ENCODE measurements at regions not wholly inside any gene's neighbourhood (a gene's known extent, or its start where the extent isn't known, plus 50 kb on each side); places are given as distances from the start of the nearest gene placed in this dataset.

DNA sequence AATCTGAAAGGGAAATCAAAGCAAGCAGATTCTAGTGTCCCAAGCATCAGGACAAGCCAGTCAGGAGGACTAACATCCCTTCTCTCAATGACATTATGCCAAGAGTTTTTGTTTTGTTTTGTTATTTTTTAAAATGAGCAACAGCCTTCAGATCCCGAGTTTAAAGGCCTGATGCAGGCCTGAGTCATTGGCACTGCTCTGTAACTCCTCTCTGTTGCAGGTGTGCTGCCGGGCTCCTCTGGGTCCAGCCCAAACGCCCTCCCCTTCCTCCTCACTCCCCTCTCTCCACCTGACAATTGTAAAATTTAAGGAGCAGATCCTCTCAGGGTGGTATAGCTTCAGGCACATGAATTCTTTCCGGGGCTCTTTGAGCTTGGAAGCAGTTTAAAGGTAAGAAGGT, 502.0 kb downstream of the BMP2 start:
- no peak for DNase-seq

DNA sequence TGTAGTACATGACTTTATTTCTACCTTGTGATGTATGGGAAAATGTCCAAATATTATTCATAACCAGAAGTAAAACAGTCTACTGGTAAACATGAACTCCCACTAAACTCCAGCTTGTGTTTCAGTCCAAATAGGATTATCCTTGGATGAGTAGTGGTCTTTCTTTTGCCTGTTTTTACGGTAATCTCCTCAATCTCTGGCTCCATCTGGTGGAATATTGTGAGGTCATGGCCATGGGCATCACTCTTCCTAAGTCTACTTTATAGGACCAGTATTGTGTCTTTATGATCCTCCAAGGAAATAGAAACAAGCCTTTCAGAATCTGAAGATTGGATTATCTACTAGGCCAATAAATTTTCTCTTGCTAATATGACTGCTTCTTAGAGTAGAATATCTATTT, 505.0 kb downstream of the BMP2 start:
- DNase-seq: peak; percentile 68

- DNase-seq: no peak
Measured at GRCh38 chr20:7274870-7275269, 507.4 kb downstream of the BMP2 start.

- DNase-seq: no peak
Measured at GRCh38 chr20:7275645-7276237, 508.3 kb downstream of the BMP2 start.

DNA sequence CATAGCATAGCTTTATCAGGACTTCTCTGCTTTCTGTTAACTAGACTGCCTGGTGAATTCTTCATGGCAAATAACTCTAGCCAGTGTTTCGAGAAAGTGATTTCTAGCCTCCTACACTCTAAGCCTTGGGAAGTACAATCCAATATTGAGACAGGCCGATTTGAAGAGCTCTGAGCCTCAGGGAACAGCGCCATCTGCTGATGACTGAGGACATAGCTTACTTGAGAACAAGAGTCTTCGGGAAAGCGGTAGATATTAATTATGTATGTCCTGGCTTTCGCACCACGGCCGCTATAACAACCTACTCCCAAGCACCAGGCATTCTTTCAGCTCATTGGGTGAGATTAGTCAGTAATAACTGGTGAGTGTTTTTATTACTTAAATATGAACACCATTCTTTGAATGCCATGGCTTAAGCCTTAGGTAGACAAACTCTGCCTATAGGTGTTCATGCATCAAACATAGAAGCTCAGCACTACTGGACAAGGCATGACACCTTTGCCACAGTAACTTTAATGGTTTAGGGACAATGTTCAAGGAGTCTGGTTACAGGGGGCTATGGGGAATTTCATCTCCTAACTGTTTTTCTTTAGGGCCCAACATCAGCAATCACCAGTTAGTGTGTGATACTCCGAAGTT, 518.6 kb downstream of the BMP2 start:
- DNase-seq: peak; percentile 93

- DNase-seq: no peak
Measured at GRCh38 chr20:7291323-7291943, 523.9 kb downstream of the BMP2 start.

DNA sequence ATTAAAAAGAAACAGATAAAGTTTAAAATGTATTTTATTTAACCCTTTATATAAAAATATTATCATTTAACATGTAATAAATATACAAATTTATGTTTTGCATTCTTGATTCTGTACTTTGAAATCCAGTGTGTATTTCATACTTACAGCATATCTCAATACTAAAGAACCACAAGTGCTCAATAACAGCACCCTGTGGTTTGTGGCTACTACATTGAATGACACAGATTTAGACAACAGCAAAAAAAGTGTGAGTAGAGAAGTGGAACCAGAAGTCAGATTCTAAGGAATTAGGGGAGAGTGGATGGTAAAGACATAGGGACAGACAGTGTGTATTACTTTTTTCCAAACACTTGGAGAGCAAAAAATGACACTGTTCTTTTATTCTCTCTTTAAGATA, 524.5 kb downstream of the BMP2 start:
- DNase-seq: no peak

GRCh38 chr20:7294816-7295360, 527.4 kb downstream of the BMP2 start:
- no peak for DNase-seq

DNA sequence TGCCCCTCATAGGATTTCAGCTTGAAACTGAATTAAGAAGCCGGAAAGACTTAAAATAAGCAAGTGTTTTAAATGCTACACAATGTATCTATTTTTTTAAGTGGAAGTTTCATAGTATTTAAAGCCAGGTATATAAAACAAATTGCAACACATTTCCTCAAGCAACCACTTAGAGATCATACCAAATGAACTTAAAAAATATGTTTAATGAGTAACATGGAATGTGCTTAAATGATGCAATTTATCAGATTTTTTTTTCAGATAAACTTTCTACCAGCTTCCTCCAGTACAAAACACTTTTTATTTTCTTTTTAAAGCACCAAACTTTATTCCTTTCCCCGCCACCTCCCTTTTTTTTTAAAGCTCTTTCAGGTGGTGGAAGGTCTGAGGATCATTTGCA, 534.3 kb downstream of the BMP2 start:
- no peak for DNase-seq

DNA sequence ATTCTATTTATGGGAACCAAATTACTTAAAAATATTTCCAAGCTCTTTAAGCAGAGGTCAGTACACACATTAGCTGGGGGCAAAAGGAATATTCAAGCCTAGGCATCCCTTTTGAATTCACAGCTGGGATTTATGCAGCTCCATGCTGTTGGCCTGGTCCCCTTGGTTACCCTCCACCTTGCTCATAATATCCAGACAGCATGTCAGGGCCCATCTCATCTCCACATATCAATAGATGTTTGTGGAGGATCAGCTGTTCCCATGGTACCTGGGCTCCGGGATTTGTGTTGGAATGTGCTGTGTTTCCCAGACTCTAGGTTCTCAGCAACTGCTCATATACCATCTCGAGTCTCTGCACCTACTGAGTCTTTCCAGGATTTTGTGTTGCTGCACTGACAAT, 534.8 kb downstream of the BMP2 start:
- DNase-seq: no peak

DNA sequence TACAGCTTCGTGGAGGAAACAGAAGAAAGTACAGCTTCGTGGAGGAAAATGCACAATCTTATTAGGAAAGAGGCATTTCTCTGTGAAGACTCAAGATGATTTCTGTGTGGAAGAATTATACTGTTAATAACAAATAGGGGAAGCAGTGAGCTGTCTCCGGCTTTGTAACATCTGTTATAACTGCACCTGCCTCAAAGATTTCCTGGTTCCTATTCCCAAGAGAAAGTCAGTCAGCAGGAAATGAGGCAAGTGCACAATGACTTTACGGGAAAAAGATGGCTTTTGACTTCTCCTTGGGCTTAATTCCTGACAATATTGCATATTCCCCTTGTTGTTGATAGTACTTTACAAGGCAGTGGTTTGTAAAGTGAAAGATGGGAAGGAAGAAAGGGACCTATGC, 538.5 kb downstream of the BMP2 start:
- DNase-seq: no peak

- no peak for DNase-seq
Measured at GRCh38 chr20:7308163-7308562, 540.7 kb downstream of the BMP2 start.

- DNase-seq: no peak
Measured at GRCh38 chr20:7313047-7313446, 545.6 kb downstream of the BMP2 start.

DNA sequence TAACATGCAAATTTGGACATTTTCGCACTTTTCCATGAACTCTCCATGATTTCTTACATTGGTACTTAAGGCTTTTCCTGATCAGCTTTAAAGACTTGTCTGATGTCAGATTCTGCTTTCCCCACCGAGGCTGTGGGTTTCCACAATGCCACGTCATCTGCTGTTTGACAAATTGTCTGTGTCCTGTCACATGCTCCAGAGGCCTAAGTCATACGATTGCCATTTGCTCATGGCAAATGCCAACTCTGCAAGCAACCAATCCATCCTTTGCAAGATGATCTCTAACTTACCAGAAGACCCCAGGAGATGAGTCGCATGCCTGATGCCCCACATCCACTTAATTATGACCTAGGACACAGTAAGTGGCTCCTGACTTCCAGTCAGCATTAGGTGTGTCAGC, 556.5 kb downstream of the BMP2 start:
- no peak for DNase-seq

DNA sequence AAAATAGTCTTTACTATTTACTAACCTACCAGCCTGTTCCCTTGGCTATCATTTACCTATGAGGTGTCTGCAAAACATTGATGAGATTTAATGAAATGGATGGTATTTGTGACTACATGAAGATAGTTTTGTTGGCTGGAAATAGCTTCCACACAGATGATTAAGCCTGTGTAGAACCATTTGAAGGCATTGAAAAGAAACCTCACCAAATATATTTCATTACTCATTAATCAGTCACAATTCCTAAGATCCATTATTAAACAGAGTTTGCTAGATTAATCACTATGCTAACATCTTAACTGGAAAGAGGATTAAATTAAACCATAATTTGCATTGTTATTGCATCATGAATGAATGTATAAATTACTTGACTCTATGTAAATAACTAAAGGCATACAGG, 560.3 kb downstream of the BMP2 start:
- DNase-seq: no peak

DNA sequence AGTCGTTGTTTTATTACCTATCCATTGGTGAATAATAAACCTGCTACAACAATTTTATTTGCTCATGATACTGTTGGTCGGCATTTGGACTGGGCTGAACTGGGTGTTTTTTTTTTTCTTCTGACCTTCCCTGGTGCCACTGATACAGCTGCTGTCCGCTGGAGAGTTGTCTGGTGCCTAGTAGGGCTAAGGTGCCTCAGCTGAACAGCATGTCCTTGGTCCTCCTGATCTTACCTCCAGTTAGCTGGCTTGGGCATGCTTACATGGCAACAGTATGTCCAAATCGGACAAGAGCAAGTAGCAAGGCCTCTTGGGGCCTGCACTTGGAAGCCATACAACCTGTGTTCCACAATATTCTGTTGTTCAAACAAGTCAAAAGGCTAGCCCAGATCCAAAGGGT, 563.4 kb downstream of the BMP2 start:
- no peak for DNase-seq

DNA sequence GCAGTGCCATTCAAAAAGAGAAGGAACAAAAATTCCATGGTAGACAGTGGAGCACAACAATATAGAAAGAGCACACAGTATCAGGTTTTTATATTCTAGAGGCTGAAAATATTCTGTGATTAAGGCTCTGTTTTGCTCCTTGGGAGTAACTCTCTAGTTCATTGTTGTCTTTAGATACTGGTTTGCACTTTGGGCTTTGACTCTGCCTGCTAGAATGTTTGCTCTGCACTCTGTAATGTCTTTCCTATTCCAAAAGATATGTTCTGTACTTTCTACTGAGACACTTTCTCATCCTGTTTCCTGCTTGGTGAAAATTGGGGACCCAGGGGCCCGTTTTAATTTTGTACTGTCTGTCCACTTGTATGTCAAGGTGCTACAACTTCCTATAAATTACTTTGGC, 564.7 kb downstream of the BMP2 start:
- DNase-seq: no peak

GRCh38 chr20:7333841-7334240, 566.4 kb downstream of the BMP2 start:
- DNase-seq: no peak

GRCh38 chr20:7346026-7346425, 578.5 kb downstream of the BMP2 start:
- DNase-seq: no peak

DNA sequence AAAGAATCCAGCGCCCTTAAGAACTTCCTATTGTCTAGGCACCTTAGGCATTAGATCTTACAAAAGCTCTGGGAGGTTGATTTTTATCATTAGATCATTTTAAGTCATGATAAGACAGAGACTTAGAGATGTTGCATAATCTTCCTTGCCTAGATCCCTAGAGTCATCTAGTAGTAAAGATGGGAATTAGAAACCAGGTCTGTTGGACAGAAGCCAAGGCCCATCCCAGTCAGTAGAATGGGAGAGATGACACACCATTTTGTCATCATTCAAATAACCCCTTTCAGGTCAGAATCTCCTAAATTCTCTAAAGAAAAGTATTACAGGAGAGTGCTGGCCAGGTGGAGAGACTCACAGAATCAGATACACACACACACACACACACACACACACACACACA, 579.1 kb downstream of the BMP2 start:
- DNase-seq: no peak

DNA sequence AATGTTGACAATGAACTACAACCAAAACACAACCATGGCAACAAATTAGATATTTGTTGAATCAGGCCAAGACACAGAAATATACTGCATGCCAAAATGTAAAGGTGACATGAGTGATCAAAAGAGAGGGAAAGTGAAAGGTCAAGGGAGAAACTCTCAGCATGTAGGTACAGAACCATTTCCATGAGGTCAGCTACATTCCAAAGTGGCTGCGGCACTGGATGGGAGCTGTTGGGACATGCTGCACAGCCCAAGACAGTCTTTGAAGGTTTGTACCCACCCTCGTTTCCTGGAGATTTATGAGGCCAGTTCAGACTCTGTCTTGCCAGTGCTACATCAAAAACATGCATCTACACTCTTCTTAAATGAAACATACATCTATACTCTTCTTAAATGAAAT, 579.9 kb downstream of the BMP2 start:
- DNase-seq: no peak

DNA sequence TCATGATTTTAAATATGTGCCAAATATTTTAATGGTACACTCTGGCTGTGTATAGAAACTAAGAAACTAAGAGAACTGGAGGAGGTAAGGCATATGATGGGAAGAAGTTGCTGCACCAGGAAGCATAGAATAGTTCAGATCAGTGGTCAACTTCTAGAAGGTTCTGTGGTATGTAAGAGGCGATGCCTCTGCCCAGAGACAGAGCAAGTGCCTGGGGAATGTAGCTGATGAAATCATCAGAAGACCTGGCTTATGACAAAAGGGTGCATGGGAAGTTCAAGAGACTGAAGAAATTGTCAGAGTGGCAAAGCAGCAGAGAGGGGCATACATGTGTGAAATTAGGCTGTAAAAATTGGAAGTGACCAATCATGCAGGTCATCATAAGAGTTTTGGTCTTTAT, 580.8 kb downstream of the BMP2 start:
- DNase-seq: no peak

GRCh38 chr20:7352165-7352564, 584.7 kb downstream of the BMP2 start:
- DNase-seq: no peak

DNA sequence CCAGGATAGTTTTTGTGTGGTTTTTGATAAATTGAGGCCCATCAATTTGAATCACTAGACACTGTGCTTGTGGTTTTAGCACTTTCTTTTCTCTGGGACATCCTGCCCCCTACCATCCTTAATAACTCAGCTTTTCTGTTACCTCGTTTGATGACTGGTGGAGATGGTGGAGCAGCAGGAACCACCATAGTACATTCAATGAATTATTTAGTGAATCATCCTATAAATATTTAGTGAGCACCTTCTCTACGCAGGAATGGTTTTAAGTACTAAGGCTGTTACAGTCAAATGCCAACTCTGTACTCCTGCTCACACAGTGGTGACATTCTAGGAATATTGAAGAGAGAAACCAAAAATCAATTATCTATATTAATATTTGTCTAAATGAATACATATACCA, 585.2 kb downstream of the HAO1 start:
- no peak for DNase-seq

DNA sequence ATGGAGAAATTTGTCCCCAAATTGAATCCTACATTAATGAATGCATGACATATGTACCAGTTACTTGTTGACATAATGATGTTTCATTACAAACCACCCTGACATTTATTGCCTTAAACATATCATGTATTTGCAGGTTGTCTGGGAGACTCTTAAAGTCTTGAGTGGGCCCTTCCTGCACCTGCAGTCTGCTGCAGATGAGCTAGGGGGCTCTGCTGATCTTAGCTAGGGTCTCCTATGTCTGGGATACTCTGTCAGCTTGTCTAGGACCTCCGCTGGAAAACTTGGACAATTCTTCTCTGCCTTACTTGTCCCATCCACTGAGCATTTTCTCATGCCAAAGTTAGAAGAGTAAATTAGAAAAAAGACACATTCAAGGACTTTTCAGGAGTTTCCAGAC, 581.6 kb downstream of the HAO1 start:
- no peak for DNase-seq

Measured in NCI-H748 treated with DMSO at 0.1 percent for 48 hours (cell line).